ENCODE measurements at regions not wholly inside any gene's neighbourhood (a gene's known extent, or its start where the extent isn't known, plus 50 kb on each side); places are given as distances from the start of the nearest gene placed in this dataset.
A peak's percentile ranks its signal among the peaks of the same experiment; 100 is the strongest.
"Not testable (repeated sequence)": the region's sequence is repeated elsewhere in the genome, so short reads cannot be mapped to it uniquely, and the experiment has no call there.

GRCh38 chr5:102554082-102554481 is 55.3 kb upstream of the SLCO6A1 start:
- no peak for DNase-seq (ENCODE audit: low spot score)

GRCh38 chr5:102554728-102555127 is 55.9 kb upstream of the SLCO6A1 start:
- DNase-seq (ENCODE audit: low spot score): no peak

- DNase-seq (ENCODE audit: low spot score): peak; percentile 35
These were observed 63.3 kb upstream of the SLCO6A1 start for GRCh38 chr5:102561894-102562760.

GRCh38 chr5:102570747-102571146 is 71.9 kb upstream of the SLCO6A1 start:
- no peak for DNase-seq (ENCODE audit: low spot score)

- DNase-seq (ENCODE audit: low spot score): no peak
These were observed 79.6 kb upstream of the SLCO6A1 start for GRCh38 chr5:102578362-102578761.

GRCh38 chr5:102579379-102579778 is 80.6 kb upstream of the SLCO6A1 start:
- DNase-seq (ENCODE audit: low spot score): no peak

- DNase-seq (ENCODE audit: low spot score): no peak
These were observed 82.2 kb upstream of the SLCO6A1 start for GRCh38 chr5:102581011-102581410.

- DNase-seq (ENCODE audit: low spot score): peak; percentile 44
These were observed 83.9 kb upstream of the SLCO6A1 start for GRCh38 chr5:102582696-102583095.

GRCh38 chr5:102583276-102584124 is 84.7 kb upstream of the SLCO6A1 start:
- DNase-seq (ENCODE audit: low spot score): peak; percentile 14

GRCh38 chr5:102589661-102590060 is 90.9 kb upstream of the SLCO6A1 start:
- DNase-seq (ENCODE audit: low spot score): peak; percentile 9

- no peak for DNase-seq (ENCODE audit: low spot score)
These were observed 91.7 kb upstream of the SLCO6A1 start for GRCh38 chr5:102590467-102590866.

- DNase-seq (ENCODE audit: low spot score): no peak
These were observed 92.8 kb upstream of the SLCO6A1 start for GRCh38 chr5:102591650-102592049.

- DNase-seq (ENCODE audit: low spot score): not testable (repeated sequence)
These were observed 93.8 kb upstream of the SLCO6A1 start for GRCh38 chr5:102592586-102592985.

GRCh38 chr5:102594192-102594591 is 95.4 kb upstream of the SLCO6A1 start:
- no peak for DNase-seq (ENCODE audit: low spot score)

GRCh38 chr5:102595332-102595731 is 96.5 kb upstream of the SLCO6A1 start:
- DNase-seq (ENCODE audit: low spot score): no peak

GRCh38 chr5:102596113-102596512 is 97.3 kb upstream of the SLCO6A1 start:
- DNase-seq (ENCODE audit: low spot score): no peak

GRCh38 chr5:102596951-102597350 is 98.2 kb upstream of the SLCO6A1 start:
- no peak for DNase-seq (ENCODE audit: low spot score)

GRCh38 chr5:102599289-102599688 is 100.5 kb upstream of the SLCO6A1 start:
- no peak for DNase-seq (ENCODE audit: low spot score)

- no peak for DNase-seq (ENCODE audit: low spot score)
These were observed 102.2 kb upstream of the SLCO6A1 start for GRCh38 chr5:102600964-102601363.

- DNase-seq (ENCODE audit: low spot score): no peak
These were observed 104.9 kb upstream of the SLCO6A1 start for GRCh38 chr5:102603670-102604069.

GRCh38 chr5:102608414-102608813 is 109.6 kb upstream of the SLCO6A1 start:
- DNase-seq (ENCODE audit: low spot score): no peak

- DNase-seq (ENCODE audit: low spot score): no peak
These were observed 112.5 kb upstream of the SLCO6A1 start for GRCh38 chr5:102611312-102611711.

- no peak for DNase-seq (ENCODE audit: low spot score)
These were observed 114.9 kb upstream of the SLCO6A1 start for GRCh38 chr5:102613661-102614060.

Data from AG20443 (cell line).